CD14-positive monocyte (primary cell): ENCODE measurements at regions not wholly inside any gene's neighbourhood (a gene's known extent, or its start where the extent isn't known, plus 50 kb on each side); places are given as distances from the start of the nearest gene placed in this dataset.

Experiments used
- DNase-seq, 3 donors: peaks; one replicate each; pipeline ENCODE4 v3.0.0-alpha.2; 2011 to 2022
- H2AFZ ChIP-seq: 2 replicates; pipeline ENCODE4 v1.6.0; 2012; ENCODE audit warnings: mild to moderate bottlenecking, low read depth, low read length, inconsistent platforms; ENCODE audit not compliant: insufficient read depth, poor library complexity, severe bottlenecking
- H3K27ac ChIP-seq, 2 donors: 1 replicate in 1 of 2; 2 replicates in 1 of 2; pipeline ENCODE4 v1.5.1; 2012 to 2013; ENCODE audit warnings: low read length in 2 of 2, control low read depth in 1 of 2, inconsistent platforms in 1 of 2, low read depth in 1 of 2, mild to moderate bottlenecking in 1 of 2
- H3K27me3 ChIP-seq, 2 donors: one replicate each; pipeline versions ENCODE4 v1.6.0 to v1.6.1; 2011 to 2013; ENCODE audit warnings: low read length in 2 of 2; ENCODE audit not compliant: control insufficient read depth in 2 of 2, insufficient read depth in 2 of 2
- H3K36me3 ChIP-seq, 2 donors: replicated peaks in 1 of 2; 1 replicate in 1 of 2; 2 replicates in 1 of 2; pipeline versions ENCODE4 v1.5.1 to v1.6.1; 2012 to 2013; ENCODE audit warnings: low read length in 2 of 2, control low read depth in 1 of 2, inconsistent platforms in 1 of 2, mild to moderate bottlenecking in 1 of 2; ENCODE audit not compliant: insufficient read depth in 2 of 2, control insufficient read depth in 1 of 2
- H3K4me1 ChIP-seq, 2 donors: 1 replicate in 1 of 2; 2 replicates in 1 of 2; pipeline versions ENCODE4 v1.5.1 to v1.6.1; 2012 to 2013; ENCODE audit warnings: low read length in 2 of 2, control low read depth in 1 of 2, inconsistent platforms in 1 of 2, mild to moderate bottlenecking in 1 of 2, moderate library complexity in 1 of 2; ENCODE audit not compliant: insufficient read depth in 2 of 2, control insufficient read depth in 1 of 2
- H3K4me2 ChIP-seq: replicated peaks from 2 replicates; pipeline ENCODE3; 2012; ENCODE audit warnings: low read length, moderate library complexity, mild to moderate bottlenecking; ENCODE audit not compliant: poor library complexity, severe bottlenecking; ENCODE audit errors: extremely low read depth
- H3K4me3 ChIP-seq, 3 experiments: fragments of 200-600 bp in 1 of 3; sonication (generic) in 1 of 3; replicated peaks in 1 of 3; 1 replicate in 2 of 3; 2 replicates in 1 of 3; pipeline ENCODE4 v1.5.1; 2011 to 2013; ENCODE audit warnings: low read length in 3 of 3, mild to moderate bottlenecking in 3 of 3, control low read depth in 2 of 3, low read depth in 2 of 3, inconsistent platforms in 1 of 3, moderate library complexity in 1 of 3
- H3K79me2 ChIP-seq: 2 replicates; pipeline ENCODE4 v1.6.0; 2012; ENCODE audit warnings: mild to moderate bottlenecking, control low read depth, inconsistent platforms, low read length, moderate library complexity; ENCODE audit not compliant: insufficient read depth
- H3K9ac ChIP-seq: 2 replicates; pipeline ENCODE4 v1.6.0; 2017; ENCODE audit warnings: low read length, mild to moderate bottlenecking; ENCODE audit not compliant: insufficient read depth, poor library complexity, severe bottlenecking
- H3K9me3 ChIP-seq, 2 donors: replicated peaks in 1 of 2; 1 replicate in 1 of 2; 2 replicates in 1 of 2; pipeline versions ENCODE4 v1.5.1 to v1.6.1; 2012 to 2013; ENCODE audit warnings: low read length in 2 of 2, control low read depth in 1 of 2; ENCODE audit not compliant: control insufficient read depth in 1 of 2, insufficient read depth in 1 of 2
- H4K20me1 ChIP-seq: 2 replicates; pipeline ENCODE4 v1.6.0; 2012; ENCODE audit warnings: mild to moderate bottlenecking, low read length, control low read depth, moderate library complexity; ENCODE audit not compliant: insufficient read depth
- H3K27ac Mint-ChIP-seq, 7 donors: one replicate each; pipeline ENCODE4 v1.8.0; 2020; ENCODE audit warnings: mild to moderate bottlenecking in 7 of 7, mixed read lengths in 7 of 7, moderate library complexity in 6 of 7, inconsistent platforms in 2 of 7
- H3K27me3 Mint-ChIP-seq, 3 donors: one replicate each; pipeline ENCODE4 v1.8.0; 2021 to 2022; ENCODE audit warnings: low read depth in 3 of 3, mild to moderate bottlenecking in 3 of 3, mixed read lengths in 3 of 3, moderate library complexity in 3 of 3, inconsistent platforms in 1 of 3
- H3K36me3 Mint-ChIP-seq, 2 donors: one replicate each; pipeline ENCODE4 v1.8.0; 2020; ENCODE audit warnings: mixed read lengths in 2 of 2, inconsistent platforms in 1 of 2, mild to moderate bottlenecking in 1 of 2
- H3K4me1 Mint-ChIP-seq: one replicate; pipeline ENCODE4 v1.8.0; 2020; ENCODE audit warnings: mild to moderate bottlenecking, mixed read lengths
- H3K4me3 Mint-ChIP-seq, 2 donors: one replicate each; pipeline ENCODE4 v1.8.0; 2020; ENCODE audit warnings: mild to moderate bottlenecking in 2 of 2, mixed read lengths in 2 of 2, moderate library complexity in 1 of 2
- H3K9me3 Mint-ChIP-seq, 7 donors: one replicate each; pipeline ENCODE4 v1.8.0; 2020 to 2022; ENCODE audit warnings: mixed read lengths in 7 of 7, mild to moderate bottlenecking in 6 of 7, moderate library complexity in 6 of 7, inconsistent platforms in 2 of 7
- CTCF ChIP-seq: fragments of 200-600 bp; IDR thresholded peaks from one replicate; pipeline ENCODE4 v1.8.0; 2022; ENCODE audit warnings: antibody characterized with exemption, mild to moderate bottlenecking
- WGBS: methylation state at CpG from one replicate; pipeline ENCODE4 v1.1.5; 2013; ENCODE audit warnings: missing lambda C conversion rate; ENCODE audit not compliant: insufficient coverage; 5-methylcytosine and 5-hydroxymethylcytosine counted together
- intact Hi-C, 2 donors: fragments of 100-400 bp; cut with micrococcal nuclease; formaldehyde crosslinking; loops; one replicate each; pipeline versions ENCODE4 v1.15.0 to v1.15.1; 2023

GRCh38 chr21:16388291-16388690, 658.5 kb downstream of the USP25 start:
- no peak overlapping the region for H3K27ac Mint-ChIP-seq
- TF ChIP-seq CTCF = no peak
- intact Hi-C loops = no loop called here
- no peaks in the 10 kb centered on the region for H3K4me1 Mint-ChIP-seq
- no peak overlapping the region for H3K4me3 Mint-ChIP-seq
- Histone ChIP-seq H3K4me2 (no peak overlapping the region), H3K36me3 (no peaks in the 10 kb centered on the region), H3K27me3 (no peaks in the 10 kb centered on the region), H3K4me3 (no peak overlapping the region), H4K20me1 (no peaks in the 10 kb centered on the region), H2AFZ (no peak overlapping the region), H3K9me3 (peaks cover 0 to 6% of the 10 kb centered on the region in 2 donors), H3K4me1 (no peaks in the 10 kb centered on the region), H3K9ac (no peak overlapping the region), H3K79me2 (no peaks in the 10 kb centered on the region), H3K27ac (no peak overlapping the region)
- H3K36me3 Mint-ChIP-seq = no peaks in the 10 kb centered on the region
- peaks cover 0 to 2% (median 0%) of the 10 kb centered on the region in 3 donors for H3K27me3 Mint-ChIP-seq
- 97% methylated on average over 4 of the region's 4 CpGs for WGBS
- H3K9me3 Mint-ChIP-seq = peaks cover 0 to 14% (median 6%) of the 10 kb centered on the region in 7 donors
- DNase-seq = no peak

- H3K27ac ChIP-seq = no peak overlapping the region
- no peaks in the 10 kb centered on the region for H3K36me3 ChIP-seq
- H3K4me1 ChIP-seq = no peaks in the 10 kb centered on the region
- Mint-ChIP-seq H3K4me1 (no peaks in the 10 kb centered on the region), H3K27ac (no peak overlapping the region), H3K36me3 (no peaks in the 10 kb centered on the region), H3K4me3 (no peak overlapping the region), H3K9me3 (peaks cover 0 to 14% (median 6%) of the 10 kb centered on the region in 7 donors), H3K27me3 (peaks cover 0 to 2% (median 0%) of the 10 kb centered on the region in 3 donors)
- H4K20me1 ChIP-seq = no peaks in the 10 kb centered on the region
- H3K9ac ChIP-seq = no peak overlapping the region
- H3K27me3 ChIP-seq = no peaks in the 10 kb centered on the region
- no peak for DNase-seq
- no peak overlapping the region for H2AFZ ChIP-seq
- WGBS = 100% methylated on average over 1 of the region's 2 CpGs
- no peaks in the 10 kb centered on the region for H3K79me2 ChIP-seq
- peaks cover 0 to 6% of the 10 kb centered on the region in 2 donors for H3K9me3 ChIP-seq
- intact Hi-C loops = no loop called here
- no peak overlapping the region for H3K4me3 ChIP-seq
- no peak overlapping the region for H3K4me2 ChIP-seq
- no peak for TF ChIP-seq CTCF
Measured at GRCh38 chr21:16388911-16389560, 659.3 kb downstream of the USP25 start.
